GM23248 (cell line): ENCODE measurements at regions not wholly inside any gene's neighbourhood (a gene's known extent, or its start where the extent isn't known, plus 50 kb on each side); places are given as distances from the start of the nearest gene placed in this dataset.

Source experiments
- EZH2 ChIP-seq: fragments of 200-600 bp; sonication (generic); IDR thresholded peaks from 2 replicates; pipeline ENCODE4 v1.6.1; 2018; ENCODE audit warnings: antibody characterized with exemption, mild to moderate bottlenecking; ENCODE audit not compliant: insufficient read depth, poor library complexity, severe bottlenecking
- EZH2phosphoT487 ChIP-seq: fragments of 200-600 bp; sonication (generic); IDR thresholded peaks from 2 replicates; pipeline ENCODE4 v1.6.1; 2018; ENCODE audit warnings: antibody characterized with exemption, moderate library complexity, mild to moderate bottlenecking, low read depth; ENCODE audit not compliant: insufficient read depth

- TF ChIP-seq EZH2 = no peak
- TF ChIP-seq EZH2phosphoT487 = no peak
Measured at GRCh38 chr15:70557521-70558258, 205.7 kb downstream of the UACA start.
